Kidney epithelial cell (primary cell): ENCODE measurements at regions not wholly inside any gene's neighbourhood (a gene's known extent, or its start where the extent isn't known, plus 50 kb on each side); places are given as distances from the start of the nearest gene placed in this dataset.

Experiments used
- DNase-seq: peaks from one replicate; pipeline ENCODE4 v3.0.0-alpha.2; 2010; ENCODE audit warnings: low read depth
- H3K27me3 ChIP-seq: 2 replicates; pipeline ENCODE4 v1.6.0; 2011; ENCODE audit warnings: low read length; ENCODE audit not compliant: control insufficient read depth, insufficient read depth
- H3K36me3 ChIP-seq: 2 replicates; pipeline ENCODE4 v1.5.1; 2011; ENCODE audit warnings: low read length; ENCODE audit not compliant: control insufficient read depth, insufficient read depth
- H3K4me3 ChIP-seq: 2 replicates; pipeline ENCODE4 v1.5.1; 2011; ENCODE audit warnings: low read depth, mild to moderate bottlenecking, control low read depth, low read length
- CTCF ChIP-seq: IDR thresholded peaks from 2 replicates; pipeline ENCODE4 v1.5.1; 2011; ENCODE audit warnings: mild to moderate bottlenecking, moderate library complexity, low read length, control low read depth, inconsistent platforms; ENCODE audit not compliant: insufficient read depth, poor library complexity, severe bottlenecking

GRCh38 chr1:245046315-245046714 is 108.5 kb upstream of the KIF26B start:
- TF ChIP-seq CTCF: no peak
- no peaks in the 10 kb centered on the region for H3K27me3 ChIP-seq
- no peaks in the 10 kb centered on the region for H3K36me3 ChIP-seq

GRCh38 chr1:245045087-245045881 is 109.5 kb upstream of the KIF26B start:
- no peaks in the 10 kb centered on the region for H3K27me3 ChIP-seq
- DNase-seq: no peak
- no peak for TF ChIP-seq CTCF
- H3K4me3 ChIP-seq: no peak overlapping the region
- H3K36me3 ChIP-seq: no peaks in the 10 kb centered on the region

More at GRCh38 chr1:245046315-245046714, 108.5 kb upstream of the KIF26B start:
- no peak overlapping the region for H3K4me3 ChIP-seq
- no peak for DNase-seq

DNA sequence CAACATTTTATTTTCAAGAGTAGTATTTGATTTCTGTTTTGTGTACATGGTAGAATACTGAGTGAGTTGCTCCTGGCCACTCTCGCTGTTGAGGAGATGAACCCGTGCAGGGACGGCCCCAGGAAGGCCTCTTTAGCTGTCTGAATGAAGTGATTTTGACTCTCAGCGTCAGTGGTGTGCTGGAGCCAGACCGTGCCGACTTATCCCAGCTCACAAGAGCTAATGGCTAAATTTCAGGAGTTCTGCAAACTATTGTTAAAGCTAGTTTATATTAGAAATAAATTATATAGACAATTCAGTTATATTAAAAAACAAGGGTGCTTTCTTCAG is 111.2 kb upstream of the KIF26B start:
- no peaks in the 10 kb centered on the region for H3K36me3 ChIP-seq
- no peak overlapping the region for H3K4me3 ChIP-seq
- TF ChIP-seq CTCF: no peak
- H3K27me3 ChIP-seq: no peaks in the 10 kb centered on the region
- no peak for DNase-seq

DNA sequence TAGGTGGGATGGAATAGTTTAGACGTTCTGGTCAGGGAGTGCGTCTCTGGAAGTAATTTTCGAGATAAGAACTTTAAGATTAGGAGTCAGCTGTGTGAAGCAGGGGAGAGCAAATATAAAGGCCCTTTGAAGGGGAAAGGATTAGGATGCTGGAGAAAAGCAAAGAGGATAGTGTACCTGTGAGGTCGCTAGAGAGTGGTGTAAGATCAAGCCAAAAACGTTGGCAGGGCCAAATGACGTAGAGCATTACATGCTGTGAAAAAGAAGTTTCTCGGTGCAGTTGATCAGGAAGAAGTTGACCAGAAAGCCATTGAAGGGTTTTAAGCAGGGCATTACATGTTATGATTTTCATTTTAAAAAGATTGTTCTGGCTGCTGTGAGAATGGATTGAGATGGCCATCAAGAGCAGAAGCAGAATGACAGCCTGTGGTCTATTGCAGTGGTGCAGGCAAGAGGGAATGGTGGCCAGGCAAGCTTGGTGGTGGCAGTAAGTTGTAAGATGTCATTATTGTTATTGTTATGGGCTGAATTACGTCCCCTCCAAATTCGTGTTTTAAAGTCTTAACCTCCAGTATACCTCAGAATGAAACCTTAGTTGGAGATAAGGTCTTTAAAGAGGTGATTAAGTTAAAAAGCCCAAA is 113.6 kb upstream of the KIF26B start:
- H3K27me3 ChIP-seq: no peaks in the 10 kb centered on the region
- H3K36me3 ChIP-seq: no peaks in the 10 kb centered on the region
- no peak overlapping the region for H3K4me3 ChIP-seq
- TF ChIP-seq CTCF: no peak
- DNase-seq: no peak

GRCh38 chr1:245039196-245039595 is 115.6 kb upstream of the KIF26B start:
- Histone ChIP-seq H3K36me3 (no peaks in the 10 kb centered on the region), H3K27me3 (no peaks in the 10 kb centered on the region), H3K4me3 (no peak overlapping the region)
- TF ChIP-seq CTCF: no peak
- no peak for DNase-seq
